T-helper 1 cell treated with Interleukin-12 subunit alpha and Interleukin-12 subunit beta and Interleukin-4 antibody, amounts not matched to agents 30 ng/mL and 1 ng/mL, for 36 hours (primary cell): ENCODE measurements at regions not wholly inside any gene's neighbourhood (a gene's known extent, or its start where the extent isn't known, plus 50 kb on each side); places are given as distances from the start of the nearest gene placed in this dataset.

Experiments used
- intact Hi-C: fragments of 100-400 bp; cut with micrococcal nuclease; formaldehyde crosslinking; loops from one replicate; pipeline ENCODE4 v1.15.1; 2024

- intact Hi-C loops = no loop called here
These were observed 97.5 kb upstream of the SPATS2L start for GRCh38 chr2:200209030-200209429.

- intact Hi-C loops = no loop called here
These were observed 94.8 kb upstream of the SPATS2L start for GRCh38 chr2:200211643-200212042.

GRCh38 chr2:200212862-200213425 lies 93.5 kb upstream of the SPATS2L start:
- intact Hi-C loops = no loop called here

- intact Hi-C loops = no loop called here
These were observed 90.2 kb upstream of the SPATS2L start for GRCh38 chr2:200216310-200216709.

- intact Hi-C loops = no loop called here
These were observed 89.2 kb upstream of the SPATS2L start for GRCh38 chr2:200217320-200217719.

GRCh38 chr2:200218645-200219044 lies 87.8 kb upstream of the SPATS2L start:
- intact Hi-C loops = no loop called here

- intact Hi-C loops = no loop called here
These were observed 87.0 kb upstream of the SPATS2L start for GRCh38 chr2:200219309-200220113.

- intact Hi-C loops = no loop called here
These were observed 86.2 kb upstream of the SPATS2L start for GRCh38 chr2:200220251-200220650.

GRCh38 chr2:200221055-200221955 lies 85.2 kb upstream of the SPATS2L start:
- intact Hi-C loops = no loop called here

GRCh38 chr2:200222791-200223190 lies 83.7 kb upstream of the SPATS2L start:
- intact Hi-C loops = no loop called here

GRCh38 chr2:200223205-200223784 lies 83.2 kb upstream of the SPATS2L start:
- intact Hi-C loops = no loop called here

GRCh38 chr2:200225951-200226350 lies 80.5 kb upstream of the SPATS2L start:
- intact Hi-C loops = no loop called here

GRCh38 chr2:200226451-200227426 lies 79.8 kb upstream of the SPATS2L start:
- intact Hi-C loops = no loop called here

- intact Hi-C loops = no loop called here
These were observed 75.8 kb upstream of the SPATS2L start for GRCh38 chr2:200230716-200231115.

- intact Hi-C loops = loop anchor here (5.0 kb wide), 1 partner anchor 247 kb away; no protein-coding TSS in a partner anchor
These were observed 71.0 kb upstream of the SPATS2L start for GRCh38 chr2:200235533-200235932.

GRCh38 chr2:200239216-200239615 lies 67.3 kb upstream of the SPATS2L start:
- intact Hi-C loops = loop anchor here (5.0 kb wide), 1 partner anchor 243 kb away; no protein-coding TSS in a partner anchor

- intact Hi-C loops = no loop called here
These were observed 63.9 kb upstream of the SPATS2L start for GRCh38 chr2:200242570-200242969.

GRCh38 chr2:200243441-200243840 lies 63.1 kb upstream of the SPATS2L start:
- intact Hi-C loops = no loop called here

GRCh38 chr2:200244111-200244510 lies 62.4 kb upstream of the SPATS2L start:
- intact Hi-C loops = no loop called here

GRCh38 chr2:200247494-200247893 lies 59.0 kb upstream of the SPATS2L start:
- intact Hi-C loops = no loop called here
